AG04450 (cell line): ENCODE measurements at regions not wholly inside any gene's neighbourhood (a gene's known extent, or its start where the extent isn't known, plus 50 kb on each side); places are given as distances from the start of the nearest gene placed in this dataset.

ENCODE experiments used
- CTCF ChIA-PET: fragments of 300-600, 350-600 bp; formaldehyde crosslinking; extraction: SDS; loops from one replicate; lab custom pipeline; 2022; ENCODE audit warnings: antibody characterized with exemption, inconsistent platforms; lab: Charles Lee
- POLR2A ChIA-PET: fragments of 350-600 bp; formaldehyde crosslinking; extraction: SDS; loops from one replicate; lab custom pipeline; 2021; ENCODE audit warnings: antibody characterized with exemption, inconsistent platforms; lab: Yijun Ruan, JAX
- DNase-seq: peaks from one replicate; pipeline ENCODE4 v3.0.0-alpha.2; 2011; ENCODE audit warnings: low read depth, low spot score
- H3K27ac ChIP-seq: one replicate; pipeline ENCODE4 v1.5.1; 2012; ENCODE audit warnings: low read depth, low read length, control low read depth
- H3K27me3 ChIP-seq: one replicate; pipeline ENCODE4 v1.6.0; 2012; ENCODE audit warnings: low read length; ENCODE audit not compliant: control insufficient read depth, insufficient read depth
- H3K4me3 ChIP-seq: 2 replicates; pipeline ENCODE4 v1.5.1; 2011; ENCODE audit warnings: mild to moderate bottlenecking, low read depth, low read length, control low read depth
- H3K9me3 ChIP-seq: 2 replicates; pipeline ENCODE4 v1.5.1; 2012; ENCODE audit warnings: low read length; ENCODE audit not compliant: control insufficient read depth, insufficient read depth
- TF ChIP-seq, protein P1 (sequence below): IDR thresholded peaks from 2 replicates; pipeline ENCODE4 v1.5.1; 2011; ENCODE audit warnings: low read depth, low read length, control low read depth, inconsistent platforms

DNA sequence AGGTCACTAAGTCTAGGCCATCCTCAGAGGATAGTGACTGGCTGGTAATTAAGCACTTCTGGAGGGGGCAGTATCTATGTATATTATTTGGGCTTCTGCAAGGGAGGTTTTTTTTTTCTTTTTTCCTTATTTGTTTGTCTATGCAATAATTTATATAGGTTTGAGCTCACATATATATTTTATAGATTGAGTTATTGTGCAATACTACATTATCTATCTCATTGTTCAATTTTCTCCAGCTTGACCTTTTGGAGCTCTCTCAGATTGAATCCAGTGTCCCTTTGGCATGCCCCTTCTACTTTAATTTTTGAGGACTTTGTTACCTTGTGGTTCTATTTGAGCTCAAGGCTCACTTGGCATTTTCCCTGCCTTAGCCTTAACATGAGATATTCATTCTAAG lies 852.1 kb downstream of the KCNT2 start:
- Histone ChIP-seq H3K27ac (no peak overlapping the region), H3K27me3 (no peaks in the 10 kb centered on the region), H3K9me3 (no peaks in the 10 kb centered on the region), H3K4me3 (no peak overlapping the region)
- TF ChIP-seq, protein P1, sequence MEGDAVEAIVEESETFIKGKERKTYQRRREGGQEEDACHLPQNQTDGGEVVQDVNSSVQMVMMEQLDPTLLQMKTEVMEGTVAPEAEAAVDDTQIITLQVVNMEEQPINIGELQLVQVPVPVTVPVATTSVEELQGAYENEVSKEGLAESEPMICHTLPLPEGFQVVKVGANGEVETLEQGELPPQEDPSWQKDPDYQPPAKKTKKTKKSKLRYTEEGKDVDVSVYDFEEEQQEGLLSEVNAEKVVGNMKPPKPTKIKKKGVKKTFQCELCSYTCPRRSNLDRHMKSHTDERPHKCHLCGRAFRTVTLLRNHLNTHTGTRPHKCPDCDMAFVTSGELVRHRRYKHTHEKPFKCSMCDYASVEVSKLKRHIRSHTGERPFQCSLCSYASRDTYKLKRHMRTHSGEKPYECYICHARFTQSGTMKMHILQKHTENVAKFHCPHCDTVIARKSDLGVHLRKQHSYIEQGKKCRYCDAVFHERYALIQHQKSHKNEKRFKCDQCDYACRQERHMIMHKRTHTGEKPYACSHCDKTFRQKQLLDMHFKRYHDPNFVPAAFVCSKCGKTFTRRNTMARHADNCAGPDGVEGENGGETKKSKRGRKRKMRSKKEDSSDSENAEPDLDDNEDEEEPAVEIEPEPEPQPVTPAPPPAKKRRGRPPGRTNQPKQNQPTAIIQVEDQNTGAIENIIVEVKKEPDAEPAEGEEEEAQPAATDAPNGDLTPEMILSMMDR: no peak
- DNase-seq: no peak
- ChIA-PET POLR2A (no interaction called here), CTCF (interaction anchor here (0.7 kb wide), 1 partner anchor 39 kb away, joined by 3 read pairs; no protein-coding TSS in a partner anchor)

DNA sequence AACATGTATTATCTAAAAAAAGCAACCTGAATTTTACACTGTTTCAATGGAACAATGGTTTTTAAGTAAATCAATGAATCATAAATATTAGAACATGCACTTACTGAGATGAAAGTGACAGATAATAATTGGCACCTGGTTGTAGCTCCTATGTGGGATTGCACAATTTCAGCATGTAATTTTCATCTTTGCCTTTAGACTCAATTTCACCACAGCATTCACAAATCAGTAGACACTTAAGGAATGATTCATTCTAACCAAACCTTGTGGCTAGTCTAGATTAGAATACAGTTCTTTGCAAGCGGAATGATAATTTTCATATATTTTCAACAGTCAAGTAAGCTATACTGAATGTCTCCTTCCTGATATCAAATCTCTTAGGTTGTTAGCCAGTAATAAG lies 853.4 kb downstream of the KCNT2 start:
- ChIA-PET POLR2A (no interaction called here), CTCF (no interaction called here)
- no peak for DNase-seq
- Histone ChIP-seq H3K9me3 (no peaks in the 10 kb centered on the region), H3K4me3 (no peak overlapping the region), H3K27me3 (no peaks in the 10 kb centered on the region), H3K27ac (no peak overlapping the region)
- TF ChIP-seq, protein P1: no peak

DNA sequence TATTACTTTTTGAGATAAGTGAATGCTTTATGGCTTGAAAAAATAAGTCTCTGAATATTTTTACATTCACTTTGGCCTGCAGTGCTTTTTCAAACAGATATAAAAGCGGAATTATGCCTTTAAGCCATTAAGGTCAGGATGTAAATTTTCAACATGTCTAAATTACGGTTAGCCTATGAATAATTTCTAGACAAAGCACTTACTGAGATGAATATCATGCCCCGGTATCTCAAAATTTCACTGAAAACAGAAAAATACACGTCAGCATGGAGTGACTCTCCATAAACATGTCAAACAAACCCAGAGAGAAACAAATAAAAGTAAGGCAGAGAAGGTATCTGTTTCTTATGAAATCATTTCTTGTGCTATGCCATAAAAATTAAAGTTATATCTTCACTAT lies 853.9 kb downstream of the KCNT2 start:
- Histone ChIP-seq H3K27ac (no peak overlapping the region), H3K9me3 (no peaks in the 10 kb centered on the region), H3K27me3 (no peaks in the 10 kb centered on the region), H3K4me3 (no peak overlapping the region)
- DNase-seq: no peak
- CTCF ChIA-PET: no interaction called here
- POLR2A ChIA-PET: no interaction called here
- TF ChIP-seq, protein P1: no peak

DNA sequence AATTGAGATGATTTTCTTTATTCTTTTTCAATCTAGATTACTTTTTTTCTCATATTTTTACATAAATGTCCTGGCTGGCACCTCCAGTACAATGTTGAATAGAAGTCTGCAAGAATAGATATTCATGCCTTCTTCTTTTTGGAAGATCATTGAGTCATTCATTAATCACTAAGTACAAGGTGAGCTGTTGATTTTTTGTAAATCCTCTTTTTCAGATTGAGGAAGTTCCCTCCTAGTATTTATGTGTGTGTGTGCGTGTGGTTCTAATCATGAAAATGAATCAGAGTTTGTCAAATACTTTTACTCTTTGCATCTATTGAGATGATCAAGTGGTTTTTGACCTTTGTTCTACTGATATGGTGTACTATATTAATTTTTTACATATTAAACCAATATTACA lies 859.3 kb downstream of the KCNT2 start:
- POLR2A ChIA-PET: no interaction called here

DNA sequence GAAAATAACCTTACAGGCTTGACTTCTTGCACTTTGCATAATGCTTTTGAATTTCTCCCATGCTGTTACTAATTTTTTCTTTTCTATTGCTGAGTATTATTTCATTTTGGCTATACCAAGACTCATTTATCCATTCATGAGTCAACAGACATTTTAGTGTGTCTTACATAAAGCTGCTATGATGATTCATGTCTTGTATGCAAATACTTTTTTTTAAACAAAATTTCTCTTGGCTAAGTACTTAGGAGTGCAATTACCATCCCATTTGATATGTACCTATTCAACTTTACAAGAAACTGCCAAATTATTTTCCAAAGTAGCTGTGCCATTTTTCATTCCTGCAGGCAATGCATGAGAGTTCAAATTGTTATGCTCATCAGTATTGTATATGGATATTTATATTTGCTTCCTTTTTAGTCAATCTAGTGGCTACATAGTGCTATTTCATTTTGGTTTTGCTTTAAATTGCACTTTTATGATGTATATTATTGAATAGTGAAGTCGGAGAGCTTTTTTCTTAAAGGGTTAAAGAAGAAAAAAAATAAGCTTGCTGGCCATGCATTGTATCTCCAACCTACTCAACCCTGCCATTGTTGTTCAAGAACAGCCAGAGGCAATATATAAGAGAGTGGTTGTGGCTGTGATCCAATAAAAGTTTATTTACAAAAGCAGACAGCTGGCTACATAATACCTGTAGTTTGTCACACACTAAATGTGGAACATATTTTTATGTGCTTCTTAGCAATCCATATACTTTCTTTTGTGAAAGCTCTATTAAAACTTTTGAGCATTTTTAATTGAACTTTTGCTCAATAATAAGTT lies 862.8 kb downstream of the KCNT2 start:
- DNase-seq: no peak
- TF ChIP-seq, protein P1: no peak
- ChIA-PET CTCF (no interaction called here), POLR2A (no interaction called here)
- peaks cover 8% of the 10 kb centered on the region for H3K9me3 ChIP-seq
- no peaks in the 10 kb centered on the region for H3K27me3 ChIP-seq
- H3K27ac ChIP-seq: no peak overlapping the region
- no peak overlapping the region for H3K4me3 ChIP-seq

More for the DNA sequence above, 859.3 kb downstream of the KCNT2 start:
- Histone ChIP-seq H3K9me3 (peaks cover 5% of the 10 kb centered on the region), H3K27me3 (no peaks in the 10 kb centered on the region), H3K27ac (no peak overlapping the region), H3K4me3 (no peak overlapping the region)
- no peak for DNase-seq
- TF ChIP-seq, protein P1: no peak
- CTCF ChIA-PET: no interaction called here
